ENCODE measurements at regions not wholly inside any gene's neighbourhood (a gene's known extent, or its start where the extent isn't known, plus 50 kb on each side); places are given as distances from the start of the nearest gene placed in this dataset.

DNA sequence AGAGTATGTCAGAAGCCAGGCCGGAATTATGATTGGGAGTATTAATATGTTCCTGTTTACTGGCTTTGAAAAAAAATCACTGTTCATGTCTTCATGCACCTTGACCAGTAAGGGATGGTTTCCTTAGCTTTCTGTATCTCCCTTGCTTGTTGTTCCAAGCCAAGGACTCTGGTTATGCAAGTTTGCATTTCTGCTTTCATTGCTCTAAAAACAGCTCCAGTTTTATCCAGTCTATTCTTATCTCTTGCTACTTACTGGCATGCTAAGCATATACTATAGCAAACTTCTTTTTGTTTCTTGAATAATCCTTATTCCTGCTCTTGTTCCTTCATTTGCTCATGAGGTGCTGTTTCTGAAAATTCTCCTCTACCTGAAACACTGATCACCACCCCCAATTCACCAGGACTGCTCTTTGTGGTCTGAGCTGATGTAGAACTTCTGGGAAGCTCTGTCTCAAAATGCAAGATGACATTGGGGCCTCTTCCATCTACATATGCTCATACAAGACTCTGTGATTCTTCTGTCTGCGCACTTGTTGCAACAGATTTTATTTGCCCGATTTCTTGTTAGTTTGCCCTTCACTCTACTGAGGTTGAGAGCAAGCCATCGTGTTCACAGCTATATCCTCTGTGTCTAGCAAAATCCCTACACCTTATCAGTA, 173.0 kb downstream of the EBLN2 start:
- TF ChIP-seq, protein P1, sequence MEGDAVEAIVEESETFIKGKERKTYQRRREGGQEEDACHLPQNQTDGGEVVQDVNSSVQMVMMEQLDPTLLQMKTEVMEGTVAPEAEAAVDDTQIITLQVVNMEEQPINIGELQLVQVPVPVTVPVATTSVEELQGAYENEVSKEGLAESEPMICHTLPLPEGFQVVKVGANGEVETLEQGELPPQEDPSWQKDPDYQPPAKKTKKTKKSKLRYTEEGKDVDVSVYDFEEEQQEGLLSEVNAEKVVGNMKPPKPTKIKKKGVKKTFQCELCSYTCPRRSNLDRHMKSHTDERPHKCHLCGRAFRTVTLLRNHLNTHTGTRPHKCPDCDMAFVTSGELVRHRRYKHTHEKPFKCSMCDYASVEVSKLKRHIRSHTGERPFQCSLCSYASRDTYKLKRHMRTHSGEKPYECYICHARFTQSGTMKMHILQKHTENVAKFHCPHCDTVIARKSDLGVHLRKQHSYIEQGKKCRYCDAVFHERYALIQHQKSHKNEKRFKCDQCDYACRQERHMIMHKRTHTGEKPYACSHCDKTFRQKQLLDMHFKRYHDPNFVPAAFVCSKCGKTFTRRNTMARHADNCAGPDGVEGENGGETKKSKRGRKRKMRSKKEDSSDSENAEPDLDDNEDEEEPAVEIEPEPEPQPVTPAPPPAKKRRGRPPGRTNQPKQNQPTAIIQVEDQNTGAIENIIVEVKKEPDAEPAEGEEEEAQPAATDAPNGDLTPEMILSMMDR (IDR thresholded peaks at IDR 0.05): no peak
- TF ChIP-seq, protein P2, sequence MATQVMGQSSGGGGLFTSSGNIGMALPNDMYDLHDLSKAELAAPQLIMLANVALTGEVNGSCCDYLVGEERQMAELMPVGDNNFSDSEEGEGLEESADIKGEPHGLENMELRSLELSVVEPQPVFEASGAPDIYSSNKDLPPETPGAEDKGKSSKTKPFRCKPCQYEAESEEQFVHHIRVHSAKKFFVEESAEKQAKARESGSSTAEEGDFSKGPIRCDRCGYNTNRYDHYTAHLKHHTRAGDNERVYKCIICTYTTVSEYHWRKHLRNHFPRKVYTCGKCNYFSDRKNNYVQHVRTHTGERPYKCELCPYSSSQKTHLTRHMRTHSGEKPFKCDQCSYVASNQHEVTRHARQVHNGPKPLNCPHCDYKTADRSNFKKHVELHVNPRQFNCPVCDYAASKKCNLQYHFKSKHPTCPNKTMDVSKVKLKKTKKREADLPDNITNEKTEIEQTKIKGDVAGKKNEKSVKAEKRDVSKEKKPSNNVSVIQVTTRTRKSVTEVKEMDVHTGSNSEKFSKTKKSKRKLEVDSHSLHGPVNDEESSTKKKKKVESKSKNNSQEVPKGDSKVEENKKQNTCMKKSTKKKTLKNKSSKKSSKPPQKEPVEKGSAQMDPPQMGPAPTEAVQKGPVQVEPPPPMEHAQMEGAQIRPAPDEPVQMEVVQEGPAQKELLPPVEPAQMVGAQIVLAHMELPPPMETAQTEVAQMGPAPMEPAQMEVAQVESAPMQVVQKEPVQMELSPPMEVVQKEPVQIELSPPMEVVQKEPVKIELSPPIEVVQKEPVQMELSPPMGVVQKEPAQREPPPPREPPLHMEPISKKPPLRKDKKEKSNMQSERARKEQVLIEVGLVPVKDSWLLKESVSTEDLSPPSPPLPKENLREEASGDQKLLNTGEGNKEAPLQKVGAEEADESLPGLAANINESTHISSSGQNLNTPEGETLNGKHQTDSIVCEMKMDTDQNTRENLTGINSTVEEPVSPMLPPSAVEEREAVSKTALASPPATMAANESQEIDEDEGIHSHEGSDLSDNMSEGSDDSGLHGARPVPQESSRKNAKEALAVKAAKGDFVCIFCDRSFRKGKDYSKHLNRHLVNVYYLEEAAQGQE (IDR thresholded peaks at IDR 0.05; ENCODE audit: insufficient read depth in 1 of 2, low read depth in 2 of 2, low read length in 1 of 2): no peak
- TF ChIP-seq TCF7L2 (IDR thresholded peaks at IDR 0.05; ENCODE audit: low read depth, low read length): no peak

Measured in Panc1 (cell line).